ENCODE measurements at regions not wholly inside any gene's neighbourhood (a gene's known extent, or its start where the extent isn't known, plus 50 kb on each side); places are given as distances from the start of the nearest gene placed in this dataset.

GRCh38 chr2:7835151-7835550 lies 846.7 kb upstream of the ID2 start:
- no peak for DNase-seq (ENCODE audit: low spot score)
- intact Hi-C loops (cut with DNase I) = no loop called here

GRCh38 chr2:7835693-7836680 lies 845.9 kb upstream of the ID2 start:
- intact Hi-C loops (cut with DNase I) = no loop called here
- no peak for DNase-seq (ENCODE audit: low spot score)

GRCh38 chr2:7837237-7837760 lies 844.6 kb upstream of the ID2 start:
- DNase-seq (ENCODE audit: low spot score) = no peak
- intact Hi-C loops (cut with DNase I) = no loop called here

GRCh38 chr2:7838669-7839068 lies 843.2 kb upstream of the ID2 start:
- intact Hi-C loops (cut with DNase I) = no loop called here
- DNase-seq (ENCODE audit: low spot score) = no peak

GRCh38 chr2:7840651-7841380 lies 841.0 kb upstream of the ID2 start:
- intact Hi-C loops (cut with DNase I) = loop anchor here (10.0 kb wide), 1 partner anchor 844 kb away; the partner anchor contains the start of gene ID2
- no peak for DNase-seq (ENCODE audit: low spot score)

DNA sequence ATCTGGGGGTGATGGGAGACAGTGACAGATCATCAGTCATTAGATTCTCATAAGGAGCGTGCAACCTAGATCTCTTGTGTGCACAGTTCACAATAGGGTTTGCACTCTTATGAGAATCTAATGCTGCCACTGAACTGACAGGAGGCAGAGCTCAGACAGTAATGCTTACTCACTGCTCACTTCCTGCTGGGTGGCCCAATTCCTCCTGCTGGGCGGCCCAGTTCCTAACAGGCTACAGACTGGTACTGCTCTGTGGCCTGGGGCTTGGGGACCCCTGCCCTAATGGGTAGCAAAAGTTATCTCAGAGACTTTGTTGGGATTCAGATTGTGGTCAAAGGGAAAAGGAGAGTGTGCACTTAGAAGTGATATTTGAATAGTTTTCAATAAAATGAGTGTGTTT lies 840.1 kb upstream of the ID2 start:
- DNase-seq (ENCODE audit: low spot score) = no peak
- intact Hi-C loops (cut with DNase I) = loop anchor here (10.0 kb wide), 1 partner anchor 843 kb away; the partner anchor contains the start of gene ID2

DNA sequence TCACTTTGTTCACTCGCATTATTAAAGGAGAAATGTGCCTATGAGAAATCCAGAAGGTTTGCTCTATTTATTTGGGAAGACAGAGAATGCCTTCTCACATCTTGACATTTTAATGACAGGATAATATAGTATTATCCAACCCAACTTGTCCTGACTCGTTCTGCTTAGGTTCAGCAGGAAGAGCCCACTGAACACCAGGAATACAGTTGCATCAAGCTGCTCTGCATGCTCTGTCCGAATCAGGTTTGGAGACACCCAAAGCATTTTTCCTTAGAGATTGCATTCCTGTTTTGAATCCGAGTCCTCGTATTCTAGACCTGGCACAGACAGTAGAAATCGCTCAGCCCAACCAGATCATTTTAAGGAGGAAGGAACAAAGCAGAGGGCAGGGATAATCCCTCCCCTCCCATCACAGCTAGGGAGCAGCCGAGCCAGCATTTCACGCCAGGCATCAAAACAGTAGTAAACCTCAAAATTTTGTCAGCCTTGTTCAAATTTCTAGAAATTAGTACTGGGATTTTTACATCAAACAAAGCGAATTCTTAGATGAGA lies 837.4 kb upstream of the ID2 start:
- intact Hi-C loops (cut with DNase I) = loop anchor here (10.0 kb wide), 1 partner anchor 840 kb away; the partner anchor contains the start of gene ID2
- DNase-seq (ENCODE audit: low spot score) = no peak

- no peak for DNase-seq (ENCODE audit: low spot score)
- intact Hi-C loops (cut with DNase I) = loop anchor here (10.0 kb wide), 1 partner anchor 839 kb away; the partner anchor contains the start of gene ID2
Measured at GRCh38 chr2:7845332-7845731, 836.5 kb upstream of the ID2 start.

GRCh38 chr2:7846607-7847006 lies 835.2 kb upstream of the ID2 start:
- intact Hi-C loops (cut with DNase I) = loop anchor here (10.0 kb wide), 1 partner anchor 838 kb away; the partner anchor contains the start of gene ID2

GRCh38 chr2:7847321-7847720 lies 834.5 kb upstream of the ID2 start:
- DNase-seq (ENCODE audit: low spot score) = no peak
- intact Hi-C loops (cut with DNase I) = loop anchor here (10.0 kb wide), 1 partner anchor 837 kb away; the partner anchor contains the start of gene ID2

More at GRCh38 chr2:7846607-7847006, 835.2 kb upstream of the ID2 start:
- DNase-seq (ENCODE audit: low spot score) = no peak

GRCh38 chr2:7849027-7849426 lies 832.8 kb upstream of the ID2 start:
- DNase-seq (ENCODE audit: low spot score) = no peak
- intact Hi-C loops (cut with DNase I) = loop anchor here (10.0 kb wide), 1 partner anchor 836 kb away; the partner anchor contains the start of gene ID2

DNA sequence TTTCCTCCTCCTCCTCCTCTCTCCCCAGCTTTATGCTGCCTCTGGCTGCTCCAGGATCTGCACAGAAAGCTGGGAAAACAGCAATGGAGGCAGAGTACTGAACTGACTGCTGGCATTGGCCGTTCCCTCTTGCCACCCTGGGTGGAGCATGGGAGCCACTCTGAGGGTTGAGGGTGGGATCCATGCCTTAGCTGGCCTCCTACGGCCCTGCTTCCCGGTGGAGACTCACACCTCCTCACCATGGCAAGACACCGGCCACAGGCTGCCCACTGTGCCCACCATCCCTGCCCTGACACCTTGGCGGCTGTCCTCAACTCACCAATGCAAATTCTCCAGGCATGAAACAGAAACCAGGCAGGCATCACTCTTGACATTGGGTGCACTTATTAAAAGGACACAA lies 832.3 kb upstream of the ID2 start:
- DNase-seq (ENCODE audit: low spot score) = no peak
- intact Hi-C loops (cut with DNase I) = loop anchor here (10.0 kb wide), 1 partner anchor 835 kb away; the partner anchor contains the start of gene ID2

- no peak for DNase-seq (ENCODE audit: low spot score)
- intact Hi-C loops (cut with DNase I) = no loop called here
Measured at GRCh38 chr2:7852546-7852945, 829.3 kb upstream of the ID2 start.

DNA sequence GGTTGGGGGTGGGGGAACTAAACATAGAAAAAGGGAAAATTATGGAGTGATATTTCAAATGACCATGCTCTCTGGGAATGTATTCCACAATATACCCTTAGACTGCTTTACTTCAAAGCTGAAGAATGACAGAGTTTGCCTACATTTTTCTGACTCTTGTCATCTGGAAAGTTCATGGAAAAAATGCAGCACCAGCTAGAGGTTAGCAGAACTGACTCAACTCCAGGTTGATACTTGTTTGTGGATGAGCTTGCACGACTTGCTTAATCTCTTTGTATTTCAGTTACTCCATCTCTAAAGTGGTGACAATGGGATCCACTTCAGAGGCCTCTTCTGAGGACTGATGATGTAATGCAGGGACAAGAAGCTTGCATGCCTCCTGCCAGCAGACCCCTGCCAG lies 824.0 kb upstream of the ID2 start:
- intact Hi-C loops (cut with DNase I) = no loop called here
- DNase-seq (ENCODE audit: low spot score) = no peak

DNA sequence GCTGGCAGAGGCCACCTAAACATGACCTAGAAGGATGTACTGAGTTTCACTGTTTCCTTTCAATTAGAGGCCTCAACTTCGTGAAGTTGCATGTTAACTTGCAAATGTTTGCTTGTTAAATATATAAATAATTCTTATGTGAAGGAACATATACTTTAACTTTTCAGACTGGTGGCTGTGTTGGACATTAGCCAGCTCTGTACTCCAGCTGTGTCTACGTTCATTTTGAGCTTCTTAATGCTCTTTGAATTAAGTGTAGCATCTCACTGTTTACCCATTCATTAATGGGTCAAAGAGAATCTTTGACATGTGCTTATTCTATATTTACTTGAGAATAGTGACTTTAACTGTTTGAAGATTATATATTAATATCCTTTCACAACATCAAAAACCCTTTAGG lies 823.2 kb upstream of the ID2 start:
- intact Hi-C loops (cut with DNase I) = no loop called here
- DNase-seq (ENCODE audit: low spot score) = no peak

DNA sequence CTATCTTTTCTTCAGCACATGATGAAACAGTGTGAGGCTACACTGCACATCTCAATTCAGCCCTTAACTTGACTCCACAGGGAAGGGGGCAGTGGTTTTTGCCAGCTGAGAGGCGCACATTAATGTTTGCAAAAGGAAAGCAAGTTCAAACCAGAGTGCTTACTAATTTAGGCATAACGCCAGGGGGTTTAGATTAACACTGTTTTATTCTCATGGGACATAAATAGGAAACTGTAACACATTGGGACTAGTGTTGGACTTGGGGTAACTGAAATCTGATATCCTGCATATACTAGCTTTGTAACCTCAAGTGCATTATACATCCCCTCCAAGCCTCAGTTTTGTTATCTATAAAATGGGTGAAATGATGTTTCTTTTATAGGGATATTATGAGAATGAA lies 821.2 kb upstream of the ID2 start:
- no peak for DNase-seq (ENCODE audit: low spot score)
- intact Hi-C loops (cut with DNase I) = no loop called here

DNA sequence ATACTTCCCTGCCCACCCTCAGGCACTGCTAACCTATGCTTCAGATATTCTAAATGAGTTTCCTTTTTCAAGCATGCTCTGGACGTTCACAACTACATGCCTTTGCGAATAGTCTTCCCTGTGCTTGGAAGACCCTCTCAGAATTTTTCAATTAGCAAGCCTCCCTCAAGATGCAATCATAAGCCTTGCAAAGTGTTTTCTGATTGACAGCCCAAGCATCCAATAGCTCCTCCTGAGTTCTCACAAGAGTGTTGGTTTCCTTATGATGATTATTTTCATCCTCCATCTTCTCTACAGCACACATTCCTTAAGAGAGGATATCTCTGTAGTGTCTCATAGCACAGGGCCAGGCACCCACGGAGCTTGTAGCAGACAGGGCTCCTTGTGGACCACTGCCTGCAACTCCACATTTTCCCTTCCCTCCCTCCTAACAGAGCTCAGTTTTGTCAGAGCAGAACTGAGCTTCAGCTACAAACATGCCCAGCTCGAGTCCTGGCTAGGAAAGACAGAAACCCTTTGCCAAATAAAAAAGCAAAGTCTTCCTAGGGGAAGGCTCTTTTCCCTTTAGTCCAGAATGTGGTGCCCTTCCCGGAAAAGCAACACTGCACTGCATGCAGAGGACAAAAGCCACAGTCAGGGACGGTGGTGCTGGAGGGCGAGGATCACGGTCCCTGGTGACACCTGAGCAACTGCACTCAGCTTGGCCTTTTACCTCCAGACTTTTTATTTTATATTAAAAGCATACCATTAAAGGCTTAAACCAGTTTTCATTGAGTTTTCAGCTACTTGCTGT lies 819.8 kb upstream of the ID2 start:
- intact Hi-C loops (cut with DNase I) = no loop called here

GRCh38 chr2:7866104-7866503 lies 815.8 kb upstream of the ID2 start:
- DNase-seq (ENCODE audit: low spot score) = no peak
- intact Hi-C loops (cut with DNase I) = no loop called here

More for the DNA sequence above, 819.8 kb upstream of the ID2 start:
- no peak for DNase-seq (ENCODE audit: low spot score)

GRCh38 chr2:7866825-7867224 lies 815.0 kb upstream of the ID2 start:
- intact Hi-C loops (cut with DNase I) = no loop called here
- DNase-seq (ENCODE audit: low spot score) = no peak

Data from cardiac septum (tissue), 1 donor.